HepG2 (cell line): ENCODE measurements at regions not wholly inside any gene's neighbourhood (a gene's known extent, or its start where the extent isn't known, plus 50 kb on each side); places are given as distances from the start of the nearest gene placed in this dataset.

ENCODE experiments used
- ATAC-seq: fragments of 200-7000 bp; cut with Tn5 transposase; 3 replicates; pipeline ENCODE4 v1.9.1; 2020; ENCODE audit warnings: mild to moderate bottlenecking, moderate library complexity
- BruUV-seq: library from RNA; stranded (reverse); fragments of 400-500 nt; replicated peaks from 2 replicates; lab custom pipeline; 2021; lab: Mats Ljungman, UMichigan
- CTCF ChIA-PET: fragments of 300-600 bp; formaldehyde crosslinking; extraction: SDS; loops from one replicate; lab custom pipeline; 2021; ENCODE audit warnings: low total read pairs, inconsistent platforms, low intra/inter-chr PET ratio; lab: Yijun Ruan, JAX
- POLR2A ChIA-PET: fragments of 350-600 bp; sonication (Branson Sonifier 250); formaldehyde crosslinking; loops from one replicate; lab custom pipeline; 2020; ENCODE audit warnings: antibody characterized with exemption, inconsistent platforms; lab: Yijun Ruan, JAX
- DNase-seq: peaks from one replicate; pipeline ENCODE4 v3.0.0-alpha.2; 2015; ENCODE audit warnings: low spot score
- FAIRE-seq: peaks from 3 replicates; lab custom pipeline; 2011; peaks lifted over from hg19 to GRCh38; lab: Jason Lieb, UNC
- H2AFZ ChIP-seq: one replicate; pipeline ENCODE4 v1.6.1; 2011; ENCODE audit warnings: low read length, inconsistent platforms
- H3K27ac ChIP-seq: fragments of 300-600 bp; 3 replicates; pipeline ENCODE4 v1.8.0; 2011; ENCODE audit warnings: mixed run types, mild to moderate bottlenecking, mixed read lengths, low read length, inconsistent platforms; ENCODE audit not compliant: insufficient read depth; ENCODE audit errors: extremely low read length
- H3K27me3 ChIP-seq, 2 experiments: fragments of 200-600 bp in 1 of 2; 2 replicates in 1 of 2; 3 replicates in 1 of 2; pipeline versions ENCODE4 v1.6.0 to v1.8.0; 2011; ENCODE audit warnings: low read length in 2 of 2, mild to moderate bottlenecking in 2 of 2, moderate library complexity in 2 of 2, inconsistent platforms in 1 of 2; ENCODE audit not compliant: insufficient read depth in 2 of 2, control insufficient read depth in 1 of 2
- H3K36me3 ChIP-seq, 2 experiments: fragments of 200-600 bp in 1 of 2; replicated peaks in 1 of 2; 2 replicates in 1 of 2; 3 replicates in 1 of 2; pipeline versions ENCODE4 v1.5.1 to v1.8.0; 2011; ENCODE audit warnings: low read length in 2 of 2, inconsistent platforms in 1 of 2; ENCODE audit not compliant: insufficient read depth in 2 of 2, control insufficient read depth in 1 of 2
- H3K4me1 ChIP-seq: 2 replicates; pipeline ENCODE4 v1.5.1; 2012; ENCODE audit warnings: low read length, inconsistent platforms; ENCODE audit not compliant: insufficient read depth
- H3K4me2 ChIP-seq: 2 replicates; pipeline ENCODE4 v1.6.0; 2011; ENCODE audit warnings: low read depth, low read length, inconsistent platforms
- H3K4me3 ChIP-seq, 3 experiments: fragments of 200-600 bp in 1 of 3; sonication (generic), shearing (Covaris generic) in 1 of 3; replicated peaks in 1 of 3; 2 replicates each; pipeline ENCODE4 v1.5.1; 2011 to 2016; ENCODE audit warnings: low read length in 3 of 3, inconsistent platforms in 2 of 3, low read depth in 2 of 3, mild to moderate bottlenecking in 2 of 3, control low read depth in 1 of 3, mixed read lengths in 1 of 3; ENCODE audit not compliant: insufficient read depth in 1 of 3
- H3K79me2 ChIP-seq: one replicate; pipeline ENCODE4 v1.6.1; 2011; ENCODE audit warnings: low read length, inconsistent platforms; ENCODE audit not compliant: insufficient read depth
- H3K9ac ChIP-seq: 2 replicates; pipeline ENCODE4 v1.6.0; 2011; ENCODE audit warnings: mild to moderate bottlenecking, low read depth, low read length, inconsistent platforms; ENCODE audit not compliant: insufficient read depth
- H3K9me3 ChIP-seq: 2 replicates; pipeline ENCODE4 v1.5.1; 2012; ENCODE audit warnings: mild to moderate bottlenecking, low read length
- H4K20me1 ChIP-seq: 2 replicates; pipeline ENCODE4 v1.6.0; 2011; ENCODE audit warnings: inconsistent platforms, mild to moderate bottlenecking, low read length, moderate library complexity; ENCODE audit not compliant: insufficient read depth
- BORCS8-MEF2B ChIP-seq: sonication (generic); formaldehyde crosslinking; IDR thresholded peaks from 2 replicates; pipeline ENCODE4 v1.8.0; 2022; ENCODE audit warnings: mild to moderate bottlenecking, missing genetic modification reagents
- CREB1 ChIP-seq, 2 experiments: fragments of 450-650 bp in 1 of 2; IDR thresholded peaks; 2 replicates each; pipeline ENCODE4 v1.6.1; 2016 to 2017; ENCODE audit warnings: control low read depth in 1 of 2, mild to moderate bottlenecking in 1 of 2, missing compliant biosample characterization in 1 of 2, missing genetic modification characterization in 1 of 2
- IRF2 ChIP-seq: IDR thresholded peaks from 2 replicates; pipeline ENCODE4 v1.6.1; 2018; ENCODE audit warnings: missing genetic modification reagents, missing compliant biosample characterization
- MTA1 ChIP-seq: sonication (generic); formaldehyde crosslinking; IDR thresholded peaks from 2 replicates; pipeline ENCODE4 v1.4.0; 2020; ENCODE audit warnings: missing genetic modification reagents, mild to moderate bottlenecking, borderline replicate concordance
- POLR2A ChIP-seq, 2 experiments: IDR thresholded peaks; 2 replicates each; pipeline ENCODE4 v1.6.1; 2011; ENCODE audit warnings: low read depth in 2 of 2, low read length in 2 of 2, mild to moderate bottlenecking in 1 of 2, moderate library complexity in 1 of 2; ENCODE audit not compliant: insufficient read depth in 1 of 2
- TSC22D2 ChIP-seq: sonication (generic); formaldehyde crosslinking; IDR thresholded peaks from 2 replicates; pipeline ENCODE4 v1.5.1; 2020; ENCODE audit warnings: missing genetic modification reagents, mild to moderate bottlenecking, borderline replicate concordance
- ZHX1 ChIP-seq: sonication (generic); formaldehyde crosslinking; IDR thresholded peaks from 2 replicates; pipeline ENCODE4 v1.8.1; 2022; ENCODE audit warnings: low read depth, mild to moderate bottlenecking, missing genetic modification reagents
- ZNF562 ChIP-seq: sonication (generic); formaldehyde crosslinking; IDR thresholded peaks from 2 replicates; pipeline ENCODE4 v1.8.0; 2022; ENCODE audit warnings: missing genetic modification reagents, borderline replicate concordance
- ZSCAN31 ChIP-seq: sonication (generic); formaldehyde crosslinking; IDR thresholded peaks from 2 replicates; pipeline ENCODE4 v1.5.0; 2020; ENCODE audit warnings: low read depth, mild to moderate bottlenecking, missing genetic modification reagents
- WGBS: methylation state at CpG from one replicate; pipeline ENCODE4 v1.1.6; 2017; ENCODE audit warnings: low lambda C conversion rate; 5-methylcytosine and 5-hydroxymethylcytosine counted together
- in situ Hi-C: cut with HindIII; loops from 2 replicates; pipeline ENCODE4 v1.10.0; 2017; ENCODE audit warnings: low pct_unique_long_range_greater_than_20kb; ENCODE audit not compliant: extremely low pct_ligation_motif_present
- intact Hi-C: fragments of 100-400 bp; cut with micrococcal nuclease; formaldehyde crosslinking; loops from one replicate; pipeline ENCODE4 v1.10.0; 2022; ENCODE audit not compliant: unreplicated experiment
- TF ChIP-seq, protein P1 (sequence below): sonication (generic); formaldehyde crosslinking; IDR thresholded peaks from 2 replicates; pipeline ENCODE4 v1.8.1; 2023; ENCODE audit warnings: mild to moderate bottlenecking, missing genetic modification reagents

DNA sequence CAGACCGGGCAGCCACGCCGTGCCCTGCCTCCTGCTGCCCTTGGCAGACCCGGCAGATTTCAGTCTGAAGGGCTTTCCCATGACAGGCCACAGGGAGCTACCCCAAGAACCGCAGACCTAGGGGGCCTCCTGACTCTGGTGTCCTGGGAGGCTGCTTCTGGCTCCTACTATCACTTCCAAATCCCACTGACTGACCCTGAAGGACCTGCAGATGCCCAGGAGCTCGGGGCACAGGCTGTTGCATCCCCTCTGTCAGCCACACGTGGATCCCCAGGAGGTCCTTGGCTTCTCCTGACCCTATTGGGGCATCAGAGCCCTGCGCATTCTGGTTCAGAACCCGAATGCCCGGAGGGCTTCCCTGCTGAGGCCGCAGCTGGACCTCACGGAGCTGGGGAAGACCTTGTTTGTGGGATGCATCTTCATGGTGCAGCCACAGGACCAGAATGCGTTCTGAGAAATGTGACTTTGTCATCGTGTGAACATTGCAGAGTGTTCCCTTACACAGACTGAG lies 81.3 kb upstream of the IRX4 start:
- Histone ChIP-seq H3K27ac (no peak overlapping the region), H3K4me2 (no peak overlapping the region), H2AFZ (no peak overlapping the region), H3K4me3 (no peak overlapping the region), H3K4me1 (no peaks in the 10 kb centered on the region), H3K79me2 (no peaks in the 10 kb centered on the region), H3K9me3 (no peaks in the 10 kb centered on the region), H3K36me3 (no peaks in the 10 kb centered on the region), H3K9ac (no peak overlapping the region), H3K27me3 (peaks cover 3 to 41% of the 10 kb centered on the region in 2 experiments; a peak in 4 of 5 replicates), H4K20me1 (no peaks in the 10 kb centered on the region)
- no TSS peak for BruUV-seq
- TF ChIP-seq IRF2 (CRISPR knock-in tag) (no peak), BORCS8-MEF2B (CRISPR knock-in tag) (no peak), POLR2A (IDR thresholded peaks at IDR 0.05; ENCODE audit: insufficient read depth in 1 of 2, low read depth in 2 of 2, low read length in 2 of 2) (no peak), TSC22D2 (CRISPR knock-in tag) (no peak), ZSCAN31 (CRISPR knock-in tag) (no peak), ZNF562 (no peak)
- TF ChIP-seq, protein P1, sequence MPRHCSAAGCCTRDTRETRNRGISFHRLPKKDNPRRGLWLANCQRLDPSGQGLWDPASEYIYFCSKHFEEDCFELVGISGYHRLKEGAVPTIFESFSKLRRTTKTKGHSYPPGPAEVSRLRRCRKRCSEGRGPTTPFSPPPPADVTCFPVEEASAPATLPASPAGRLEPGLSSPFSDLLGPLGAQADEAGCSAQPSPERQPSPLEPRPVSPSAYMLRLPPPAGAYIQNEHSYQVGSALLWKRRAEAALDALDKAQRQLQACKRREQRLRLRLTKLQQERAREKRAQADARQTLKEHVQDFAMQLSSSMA, result no peak
- ChIA-PET POLR2A (no interaction called here), CTCF (no interaction called here)
- no peak for FAIRE-seq
- 0% methylated on average over 2 of the region's 14 CpGs for WGBS
- no peak for ATAC-seq
- DNase-seq, result no peak
- intact Hi-C loops (no loop called here), in situ Hi-C loops (no loop called here)

DNA sequence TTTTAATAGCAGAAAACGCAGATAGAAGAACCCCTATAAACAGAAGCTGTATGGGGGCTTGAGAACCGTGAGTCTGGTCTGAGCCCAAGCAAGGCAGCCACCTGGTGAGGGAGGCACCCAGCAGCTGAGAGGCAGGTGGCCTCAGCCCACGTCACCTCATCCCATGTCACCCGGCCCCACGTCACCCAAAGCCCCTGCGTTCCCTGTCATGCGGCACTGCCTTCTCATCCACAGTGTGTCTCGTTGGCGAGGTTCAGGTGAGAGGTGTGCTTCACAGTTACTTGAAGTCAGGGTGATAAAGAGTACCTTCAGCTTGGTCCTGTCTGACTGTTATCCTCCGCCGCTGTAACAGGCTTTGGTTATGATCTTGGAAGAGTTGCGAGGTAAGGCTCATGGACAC lies 80.6 kb upstream of the IRX4 start:
- no peak for DNase-seq
- Histone ChIP-seq H3K36me3 (no peaks in the 10 kb centered on the region), H3K79me2 (no peaks in the 10 kb centered on the region), H2AFZ (no peak overlapping the region), H3K4me3 (no peak overlapping the region), H3K4me1 (no peaks in the 10 kb centered on the region), H3K4me2 (no peak overlapping the region), H4K20me1 (no peaks in the 10 kb centered on the region), H3K9me3 (no peaks in the 10 kb centered on the region)
- no peak for FAIRE-seq
- intact Hi-C loops, result no loop called here
- in situ Hi-C loops, result no loop called here
- ChIA-PET POLR2A (no interaction called here), CTCF (no interaction called here)
- no TSS peak for BruUV-seq
- no peak for TF ChIP-seq ZHX1 (CRISPR knock-in tag)
- TF ChIP-seq MTA1 (CRISPR knock-in tag), result no peak
- peak; percentile 54; the same call in 1 of the 2 replicates for TF ChIP-seq CREB1 (IDR thresholded peaks at IDR 0.05)
- TF ChIP-seq CREB1 (CRISPR knock-in tag; IDR thresholded peaks at IDR 0.05), result no peak
- TF ChIP-seq, all 625 proteins: peak for 1
- H3K27me3 ChIP-seq, result peaks cover 3 to 41% of the 10 kb centered on the region in 2 experiments; a peak in 4 of 5 replicates
- ATAC-seq, result no peak
- no peak overlapping the region for H3K27ac ChIP-seq
- H3K9ac ChIP-seq, result no peak overlapping the region
- WGBS, result 0% methylated on average over 9 of the region's 12 CpGs
